T-helper 2 cell treated with Interferon-gamma antibody and Interleukin-4, amounts not matched to agents 5 μg/mL and 100 μg/mL, for 36 hours (primary cell): ENCODE measurements at regions not wholly inside any gene's neighbourhood (a gene's known extent, or its start where the extent isn't known, plus 50 kb on each side); places are given as distances from the start of the nearest gene placed in this dataset.
"Not testable (repeated sequence)": the region's sequence is repeated elsewhere in the genome, so short reads cannot be mapped to it uniquely, and the experiment has no call there.

Source experiments
- DNase-seq: peaks from one replicate; pipeline ENCODE4 v3.0.0; 2021; ENCODE audit warnings: low spot score
- H3K27ac Mint-ChIP-seq: one replicate; pipeline ENCODE4 v1.8.0; 2021; ENCODE audit warnings: mild to moderate bottlenecking, mixed read lengths
- H3K27me3 Mint-ChIP-seq: one replicate; pipeline ENCODE4 v1.8.0; 2021; ENCODE audit warnings: low read depth, mixed read lengths
- H3K36me3 Mint-ChIP-seq: one replicate; pipeline ENCODE4 v1.8.0; 2021; ENCODE audit warnings: low read depth, mixed read lengths
- H3K4me1 Mint-ChIP-seq: one replicate; pipeline ENCODE4 v1.8.0; 2021; ENCODE audit warnings: low read depth, mixed read lengths
- H3K4me3 Mint-ChIP-seq: one replicate; pipeline ENCODE4 v1.8.0; 2022; ENCODE audit warnings: mild to moderate bottlenecking, moderate library complexity, mixed read lengths
- H3K9me3 Mint-ChIP-seq: one replicate; pipeline ENCODE4 v1.8.0; 2021; ENCODE audit warnings: mixed read lengths

DNA sequence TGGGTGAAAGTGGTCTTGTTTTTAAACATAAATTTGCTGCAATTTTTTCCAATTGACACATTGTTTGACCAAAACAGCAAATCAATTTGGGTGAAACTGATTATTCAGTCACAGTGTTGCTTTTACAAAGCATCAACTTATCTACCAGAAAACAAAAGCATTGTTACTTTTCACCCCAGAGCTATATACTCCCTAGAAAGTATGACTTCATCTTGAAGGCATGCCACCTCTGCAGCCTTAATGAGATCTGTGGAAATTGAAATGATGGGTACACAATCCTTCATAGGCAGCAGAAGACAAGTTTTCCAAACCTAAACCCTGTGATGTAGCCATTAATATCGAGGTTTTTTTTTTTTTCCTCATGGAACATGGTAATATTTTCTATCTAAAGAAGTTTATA lies 615.9 kb downstream of the CHSY3 start:
- no peaks in the 10 kb centered on the region for H3K36me3 Mint-ChIP-seq
- H3K27ac Mint-ChIP-seq = no peak overlapping the region
- peaks cover 17% of the 10 kb centered on the region for H3K9me3 Mint-ChIP-seq
- DNase-seq = no peak
- H3K4me1 Mint-ChIP-seq = no peaks in the 10 kb centered on the region
- H3K27me3 Mint-ChIP-seq = no peaks in the 10 kb centered on the region
- no peak overlapping the region for H3K4me3 Mint-ChIP-seq

DNA sequence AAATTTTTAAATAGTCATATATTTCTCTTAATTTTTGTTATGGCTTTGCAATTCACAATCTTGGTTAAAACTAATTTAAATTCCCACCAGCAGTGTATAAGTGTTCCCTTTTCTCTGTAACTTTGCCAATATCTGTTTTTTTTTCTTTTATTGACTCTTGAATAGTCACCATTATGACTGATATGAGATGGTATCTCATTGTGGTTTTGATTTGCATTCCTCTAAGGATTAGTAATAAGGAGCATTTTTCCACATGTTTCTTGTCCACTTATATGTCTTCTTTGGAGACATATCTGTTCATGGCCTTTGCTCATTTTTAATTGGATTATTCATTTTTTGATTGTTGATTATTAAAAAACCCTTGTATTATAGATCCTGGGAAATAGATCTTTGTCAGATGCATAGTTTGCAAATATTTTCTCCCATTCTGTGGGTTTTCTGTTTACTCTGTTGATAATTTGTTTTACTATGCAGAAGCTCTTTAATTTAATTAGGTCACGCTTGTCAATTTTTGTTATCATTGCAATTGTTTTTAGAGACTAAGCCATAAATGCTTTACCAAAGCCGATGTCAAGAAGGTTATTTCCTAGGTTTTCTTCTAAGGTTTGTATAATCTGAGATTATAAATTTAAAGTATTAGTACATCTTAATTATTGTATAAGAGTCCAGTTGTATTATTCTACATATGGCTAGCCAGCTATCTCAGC lies 610.9 kb downstream of the CHSY3 start:
- Mint-ChIP-seq H3K4me1 (no peaks in the 10 kb centered on the region), H3K4me3 (no peak overlapping the region), H3K27ac (no peak overlapping the region), H3K27me3 (no peaks in the 10 kb centered on the region), H3K36me3 (no peaks in the 10 kb centered on the region), H3K9me3 (peaks cover 17% of the 10 kb centered on the region)
- DNase-seq = no peak

DNA sequence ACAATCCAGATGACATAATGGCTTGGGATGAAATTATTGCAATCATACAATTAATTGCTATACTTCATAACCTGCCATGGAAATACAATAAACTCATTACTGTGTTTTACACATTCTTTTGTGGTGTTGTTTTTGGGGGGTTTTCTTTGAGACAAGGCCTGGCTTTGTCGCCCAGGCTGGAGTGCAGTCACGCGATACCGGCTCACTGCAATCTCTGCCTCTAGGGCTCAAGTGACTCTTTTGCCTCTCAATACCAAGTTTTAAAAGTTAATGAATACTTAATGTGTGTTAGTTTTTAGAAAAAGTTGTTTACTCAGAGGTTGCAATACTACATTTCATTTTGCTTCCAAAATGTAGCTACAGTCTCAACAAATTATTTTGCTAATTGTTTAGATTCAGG lies 598.4 kb downstream of the CHSY3 start:
- Mint-ChIP-seq H3K36me3 (no peaks in the 10 kb centered on the region), H3K27ac (no peak overlapping the region), H3K4me1 (no peaks in the 10 kb centered on the region), H3K4me3 (no peak overlapping the region), H3K9me3 (no peaks in the 10 kb centered on the region), H3K27me3 (no peaks in the 10 kb centered on the region)
- no peak for DNase-seq

DNA sequence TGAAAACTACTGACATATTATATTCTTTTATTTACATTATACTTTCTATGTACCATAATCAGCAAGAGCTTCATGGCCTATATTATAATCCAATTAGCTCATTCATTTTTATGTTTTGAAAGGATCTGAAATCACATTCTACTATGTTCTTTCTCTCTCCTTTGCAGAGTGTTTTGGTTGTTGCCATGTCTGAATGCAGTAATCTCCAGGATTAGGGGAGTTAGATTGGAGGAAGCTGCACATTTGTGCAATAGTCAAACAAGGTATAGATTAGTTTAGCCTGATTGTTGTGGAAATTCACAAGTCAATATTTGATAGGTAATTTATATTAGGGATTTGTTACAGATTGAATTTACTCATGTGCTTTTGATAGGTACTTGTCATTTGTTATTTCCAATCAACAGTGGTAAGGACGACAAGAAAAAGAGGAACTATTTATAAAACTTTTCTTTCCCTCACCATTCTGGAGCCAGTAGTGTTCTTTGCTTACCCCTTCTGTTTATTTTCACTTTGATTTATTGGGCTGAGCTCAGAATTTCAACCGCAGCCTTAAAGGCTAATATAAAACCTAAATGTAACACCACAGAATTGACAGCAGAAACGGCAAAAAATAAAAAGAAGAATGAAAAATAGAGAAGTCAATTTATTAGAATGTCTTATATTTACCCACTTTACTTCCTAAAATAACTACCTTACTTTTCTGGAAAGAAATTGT lies 597.0 kb downstream of the CHSY3 start:
- DNase-seq = no peak
- Mint-ChIP-seq H3K9me3 (no peaks in the 10 kb centered on the region), H3K4me1 (no peaks in the 10 kb centered on the region), H3K4me3 (no peak overlapping the region), H3K36me3 (no peaks in the 10 kb centered on the region), H3K27ac (no peak overlapping the region), H3K27me3 (no peaks in the 10 kb centered on the region)

DNA sequence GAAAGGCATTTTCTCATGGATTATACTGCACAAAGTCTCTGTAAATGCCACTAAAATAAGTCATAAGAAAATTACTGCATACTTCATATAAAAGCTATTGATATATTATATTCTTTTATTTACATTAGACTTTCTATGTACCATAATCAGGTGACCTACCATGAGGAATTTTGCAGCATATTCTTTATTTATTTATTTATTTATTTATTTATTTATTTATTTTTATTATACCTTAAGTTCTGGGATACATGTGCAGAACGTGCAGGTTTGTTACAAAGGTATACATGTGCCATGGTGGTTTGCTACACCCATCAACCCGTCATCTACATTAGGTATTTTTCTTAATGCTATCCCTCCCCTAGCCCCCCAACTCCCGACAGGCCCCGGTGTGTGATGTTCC lies 596.2 kb downstream of the CHSY3 start:
- not testable (repeated sequence) for H3K9me3 Mint-ChIP-seq, H3K4me3 Mint-ChIP-seq, DNase-seq, H3K27ac Mint-ChIP-seq, H3K36me3 Mint-ChIP-seq, H3K4me1 Mint-ChIP-seq, H3K27me3 Mint-ChIP-seq

DNA sequence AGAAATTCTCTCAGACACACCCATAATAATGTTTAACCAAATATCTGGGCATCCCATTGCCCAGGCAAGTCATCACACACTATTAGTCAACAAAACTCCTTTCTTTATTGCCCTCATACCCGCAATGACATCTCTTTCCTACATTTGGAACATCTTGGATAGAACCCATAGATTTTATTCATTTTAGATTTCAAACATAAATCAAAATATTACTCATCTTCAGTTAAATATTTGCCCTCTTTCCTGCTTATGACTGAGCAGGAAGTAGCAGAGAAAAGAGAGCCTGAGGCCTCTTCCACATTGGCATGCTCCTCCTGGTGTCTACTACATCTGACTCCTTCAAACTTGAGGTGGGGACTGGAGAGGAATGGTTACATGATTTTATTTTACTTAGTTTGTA lies 592.0 kb downstream of the CHSY3 start:
- no peaks in the 10 kb centered on the region for H3K9me3 Mint-ChIP-seq
- H3K27ac Mint-ChIP-seq = no peak overlapping the region
- H3K4me1 Mint-ChIP-seq = no peaks in the 10 kb centered on the region
- no peaks in the 10 kb centered on the region for H3K27me3 Mint-ChIP-seq
- DNase-seq = no peak
- no peaks in the 10 kb centered on the region for H3K36me3 Mint-ChIP-seq
- H3K4me3 Mint-ChIP-seq = no peak overlapping the region

DNA sequence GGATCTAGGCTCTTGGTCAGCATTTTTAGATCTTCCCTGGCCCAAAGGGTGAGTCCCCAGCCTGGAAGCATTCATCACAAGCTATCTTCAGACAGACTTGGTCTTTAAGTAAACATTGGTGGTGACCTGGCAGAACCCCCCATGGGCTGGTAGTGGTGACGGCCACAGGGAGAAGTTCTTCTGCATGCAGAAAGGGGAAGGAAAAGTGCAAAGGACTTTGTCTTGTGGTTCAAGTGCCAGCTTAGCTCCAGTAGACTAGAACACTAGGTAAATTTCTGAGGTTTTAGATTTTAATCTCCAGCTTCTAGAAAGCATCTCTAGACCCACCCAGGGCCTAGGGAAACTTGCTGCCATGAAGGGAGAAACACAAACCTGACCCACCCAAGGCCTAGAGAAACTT lies 584.0 kb downstream of the CHSY3 start:
- Mint-ChIP-seq H3K27ac (no peak overlapping the region), H3K27me3 (no peaks in the 10 kb centered on the region), H3K36me3 (no peaks in the 10 kb centered on the region), H3K4me3 (no peak overlapping the region), H3K9me3 (no peaks in the 10 kb centered on the region), H3K4me1 (no peaks in the 10 kb centered on the region)
- DNase-seq = no peak

DNA sequence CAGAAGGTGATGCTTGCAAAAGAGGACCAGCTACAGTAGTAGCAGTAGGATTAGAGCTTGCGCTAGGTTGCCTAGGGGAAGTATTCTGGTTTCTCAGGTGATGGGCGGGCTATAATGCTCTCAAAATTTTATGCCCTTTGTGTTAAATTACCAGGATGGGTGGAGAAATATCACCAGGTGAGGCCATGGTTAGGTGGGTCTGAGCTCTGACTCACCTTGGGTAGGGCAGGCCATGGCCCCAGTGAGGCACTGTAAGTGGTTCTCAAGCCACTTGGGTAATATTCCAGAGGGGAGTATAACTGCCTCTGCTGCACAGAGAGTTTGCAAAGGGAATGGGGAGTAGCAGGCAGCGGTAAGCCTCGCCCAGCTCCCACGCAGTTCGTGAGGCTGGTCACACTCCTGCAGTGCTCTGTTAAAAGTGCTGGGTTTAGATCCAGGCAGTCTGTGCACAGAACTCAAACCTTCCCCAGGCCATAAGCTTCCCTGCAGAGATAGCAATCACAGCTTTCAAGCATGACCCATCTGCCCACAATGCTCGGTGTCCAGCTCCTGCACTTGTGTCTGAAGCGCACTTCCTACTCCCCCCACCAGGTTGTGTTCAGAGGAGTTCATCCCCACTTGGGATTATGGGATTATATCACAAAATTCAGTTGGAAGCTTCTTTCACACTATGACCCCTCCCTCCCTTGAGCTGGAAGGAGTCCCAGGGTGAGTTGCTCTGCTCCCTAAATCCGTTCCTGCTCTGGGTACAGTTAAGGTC lies 575.0 kb downstream of the CHSY3 start:
- H3K9me3 Mint-ChIP-seq = peaks cover 4% of the 10 kb centered on the region
- DNase-seq = no peak
- no peak overlapping the region for H3K27ac Mint-ChIP-seq
- H3K36me3 Mint-ChIP-seq = no peaks in the 10 kb centered on the region
- no peaks in the 10 kb centered on the region for H3K27me3 Mint-ChIP-seq
- H3K4me3 Mint-ChIP-seq = no peak overlapping the region
- no peaks in the 10 kb centered on the region for H3K4me1 Mint-ChIP-seq

DNA sequence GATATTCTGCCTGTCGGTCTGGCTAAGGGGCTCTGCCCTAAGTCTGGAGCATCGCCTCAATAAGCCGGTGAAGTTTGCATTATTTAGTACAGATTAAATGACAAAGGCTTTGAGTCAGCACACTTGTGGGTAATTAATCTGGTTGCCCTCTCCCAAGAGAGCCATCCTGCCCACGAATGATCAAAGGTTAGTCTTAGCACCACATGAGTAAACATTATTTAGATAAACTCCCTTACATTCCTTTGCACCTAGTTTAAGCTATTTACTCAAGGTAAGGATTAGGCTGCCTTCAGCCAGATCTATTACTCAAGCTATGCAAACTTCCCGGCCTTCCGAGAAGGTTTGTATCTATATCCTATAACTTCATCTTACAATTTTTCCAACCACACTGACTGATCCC lies 572.1 kb downstream of the CHSY3 start:
- H3K9me3 Mint-ChIP-seq = peaks cover 4% of the 10 kb centered on the region
- no peak overlapping the region for H3K27ac Mint-ChIP-seq
- no peaks in the 10 kb centered on the region for H3K36me3 Mint-ChIP-seq
- no peak overlapping the region for H3K4me3 Mint-ChIP-seq
- no peak for DNase-seq
- H3K4me1 Mint-ChIP-seq = no peaks in the 10 kb centered on the region
- H3K27me3 Mint-ChIP-seq = no peaks in the 10 kb centered on the region

DNA sequence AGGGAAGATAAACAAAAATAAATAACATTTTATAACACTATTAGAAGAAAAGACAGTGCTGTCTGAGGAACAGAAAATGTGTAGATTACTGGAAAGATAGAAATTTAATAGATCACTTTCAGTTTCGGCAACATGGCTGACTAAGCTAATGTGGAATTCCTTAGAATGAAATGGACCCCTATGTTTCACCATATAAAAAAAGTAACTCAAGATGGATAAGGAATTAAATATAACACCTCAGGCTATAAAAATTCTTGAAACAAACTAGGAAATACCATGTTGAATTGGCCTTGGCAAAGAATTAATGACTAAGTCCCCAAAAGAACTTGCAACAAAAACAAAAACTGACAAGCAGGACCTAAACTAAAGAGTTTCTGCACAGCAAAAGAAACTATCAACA lies 558.3 kb downstream of the CHSY3 start:
- H3K36me3 Mint-ChIP-seq = no peaks in the 10 kb centered on the region
- no peaks in the 10 kb centered on the region for H3K27me3 Mint-ChIP-seq
- DNase-seq = no peak
- H3K9me3 Mint-ChIP-seq = no peaks in the 10 kb centered on the region
- no peak overlapping the region for H3K4me3 Mint-ChIP-seq
- no peaks in the 10 kb centered on the region for H3K4me1 Mint-ChIP-seq
- H3K27ac Mint-ChIP-seq = no peak overlapping the region

DNA sequence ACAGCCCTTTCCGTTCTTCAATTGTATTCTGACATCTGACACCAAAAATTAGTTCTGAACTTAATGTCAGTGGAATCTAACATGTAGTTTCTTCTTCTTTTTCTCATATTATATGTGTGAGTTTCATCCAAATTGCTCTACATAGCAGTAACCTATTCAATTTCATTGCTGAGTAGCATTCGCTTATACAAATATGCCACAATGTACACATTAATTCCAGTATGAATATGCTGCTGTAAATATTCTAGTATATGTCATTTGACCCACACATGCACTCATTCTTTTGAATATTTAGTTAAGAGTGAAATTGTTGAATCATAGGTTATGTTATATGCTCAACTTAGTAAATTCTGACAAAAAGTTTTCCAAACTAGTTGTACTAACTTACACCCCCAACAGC lies 550.9 kb downstream of the CHSY3 start:
- no peak for DNase-seq
- Mint-ChIP-seq H3K27ac (no peak overlapping the region), H3K4me3 (no peak overlapping the region), H3K36me3 (no peaks in the 10 kb centered on the region), H3K27me3 (no peaks in the 10 kb centered on the region), H3K9me3 (peaks cover 7% of the 10 kb centered on the region), H3K4me1 (no peaks in the 10 kb centered on the region)

DNA sequence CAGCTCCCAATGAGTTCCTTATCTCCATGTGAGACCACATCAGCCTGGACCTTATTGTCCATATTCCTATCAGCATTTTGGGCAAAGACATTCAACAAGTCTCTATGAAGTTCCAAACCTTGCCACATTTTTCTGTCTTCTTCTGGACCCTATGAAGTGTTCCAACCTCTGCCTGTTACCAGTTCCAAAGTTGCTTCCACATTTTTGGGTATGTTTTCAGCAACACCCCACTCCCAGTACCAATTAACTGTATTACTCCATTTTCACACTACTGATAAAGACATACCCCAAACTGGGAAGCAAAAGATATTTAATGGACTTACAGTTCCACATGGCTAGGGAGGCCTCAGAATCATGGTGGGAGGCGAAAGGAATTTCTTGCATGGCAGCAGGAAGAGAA lies 548.5 kb downstream of the CHSY3 start:
- Mint-ChIP-seq H3K4me1 (no peaks in the 10 kb centered on the region), H3K4me3 (no peak overlapping the region), H3K27ac (no peak overlapping the region), H3K27me3 (no peaks in the 10 kb centered on the region), H3K9me3 (peaks cover 10% of the 10 kb centered on the region), H3K36me3 (no peaks in the 10 kb centered on the region)
- DNase-seq = no peak

DNA sequence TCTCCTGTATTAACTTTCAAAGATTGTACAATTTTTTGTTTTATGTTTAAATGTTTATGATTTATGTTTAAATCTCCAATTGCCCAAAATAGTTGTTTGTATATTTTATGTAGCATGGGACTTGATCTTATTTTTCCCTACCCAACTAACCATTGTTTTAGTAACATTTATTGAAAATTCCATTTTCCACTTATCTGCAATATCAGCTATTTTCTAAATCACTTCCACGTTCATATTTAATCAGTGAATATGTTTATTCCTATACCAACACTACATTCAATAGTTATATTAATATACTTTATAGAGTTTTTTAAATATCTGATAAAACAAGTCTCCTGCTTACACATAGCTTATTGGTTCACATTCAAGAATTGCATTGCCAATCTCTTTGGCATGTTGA lies 532.2 kb downstream of the CHSY3 start:
- peaks cover 17% of the 10 kb centered on the region for H3K9me3 Mint-ChIP-seq
- H3K4me1 Mint-ChIP-seq = no peaks in the 10 kb centered on the region
- no peak overlapping the region for H3K27ac Mint-ChIP-seq
- no peaks in the 10 kb centered on the region for H3K36me3 Mint-ChIP-seq
- no peaks in the 10 kb centered on the region for H3K27me3 Mint-ChIP-seq
- DNase-seq = no peak
- no peak overlapping the region for H3K4me3 Mint-ChIP-seq

DNA sequence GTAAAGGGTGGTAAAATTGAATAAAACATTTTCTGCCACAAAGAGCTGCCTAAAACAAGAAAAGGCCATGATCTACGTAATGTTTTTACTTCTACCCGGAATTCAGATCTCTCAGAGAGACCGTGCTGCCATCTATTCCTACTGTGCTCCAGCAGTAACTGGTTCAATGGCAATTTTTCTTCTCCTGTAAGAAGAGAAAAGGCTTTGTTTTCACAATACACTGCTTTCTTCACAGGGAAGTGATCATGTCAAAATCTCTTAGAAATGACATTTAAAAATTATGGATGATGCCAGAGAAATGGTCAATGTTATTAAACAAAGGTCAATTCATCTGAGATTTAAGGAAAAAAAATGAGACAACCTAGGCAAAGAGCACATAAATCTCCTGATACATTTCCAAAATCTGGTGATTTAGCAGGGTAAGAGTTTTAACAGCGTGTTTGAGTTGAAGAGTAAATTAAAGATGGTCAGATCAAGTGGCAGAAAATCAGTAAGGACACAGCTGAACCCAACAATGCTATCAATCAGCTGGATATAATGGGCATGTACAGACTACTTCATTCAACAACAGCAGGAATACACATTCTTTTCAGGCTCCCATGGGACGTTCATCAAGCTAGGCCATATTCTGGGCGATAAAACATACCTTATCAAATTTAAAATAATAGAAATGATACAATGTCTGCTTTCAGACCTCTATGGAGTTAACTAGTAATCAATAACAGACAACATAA lies 523.1 kb downstream of the CHSY3 start:
- Mint-ChIP-seq H3K4me3 (no peak overlapping the region), H3K4me1 (no peaks in the 10 kb centered on the region), H3K36me3 (no peaks in the 10 kb centered on the region), H3K27me3 (no peaks in the 10 kb centered on the region), H3K27ac (no peak overlapping the region), H3K9me3 (no peaks in the 10 kb centered on the region)
- no peak for DNase-seq
